Peyer's patch (tissue), 4 donors: ENCODE measurements at regions not wholly inside any gene's neighbourhood (a gene's known extent, or its start where the extent isn't known, plus 50 kb on each side); places are given as distances from the start of the nearest gene placed in this dataset.

Source experiments
- POLR2A ChIP-seq, 2 donors: fragments of 450-650 bp; IDR thresholded peaks; one replicate each; pipeline ENCODE4 v1.5.1; 2017; ENCODE audit warnings: antibody characterized with exemption in 2 of 2, mild to moderate bottlenecking in 2 of 2, moderate library complexity in 2 of 2
- TF ChIP-seq, protein P1 (sequence below), 6 experiments: fragments of 450-650 bp in 4 of 6; fragments of 200-600 bp in 2 of 6; sonication (generic) in 1 of 6; IDR thresholded peaks; one replicate each; pipeline ENCODE4 v1.5.1; 2017 to 2019; ENCODE audit warnings: antibody characterized with exemption in 6 of 6, mild to moderate bottlenecking in 3 of 6, moderate library complexity in 1 of 6

GRCh38 chr1:9451081-9451480 is 88.2 kb upstream of the SLC25A33 start:
- TF ChIP-seq POLR2A (IDR thresholded peaks at IDR 0.05) = no peak
- TF ChIP-seq, protein P1, sequence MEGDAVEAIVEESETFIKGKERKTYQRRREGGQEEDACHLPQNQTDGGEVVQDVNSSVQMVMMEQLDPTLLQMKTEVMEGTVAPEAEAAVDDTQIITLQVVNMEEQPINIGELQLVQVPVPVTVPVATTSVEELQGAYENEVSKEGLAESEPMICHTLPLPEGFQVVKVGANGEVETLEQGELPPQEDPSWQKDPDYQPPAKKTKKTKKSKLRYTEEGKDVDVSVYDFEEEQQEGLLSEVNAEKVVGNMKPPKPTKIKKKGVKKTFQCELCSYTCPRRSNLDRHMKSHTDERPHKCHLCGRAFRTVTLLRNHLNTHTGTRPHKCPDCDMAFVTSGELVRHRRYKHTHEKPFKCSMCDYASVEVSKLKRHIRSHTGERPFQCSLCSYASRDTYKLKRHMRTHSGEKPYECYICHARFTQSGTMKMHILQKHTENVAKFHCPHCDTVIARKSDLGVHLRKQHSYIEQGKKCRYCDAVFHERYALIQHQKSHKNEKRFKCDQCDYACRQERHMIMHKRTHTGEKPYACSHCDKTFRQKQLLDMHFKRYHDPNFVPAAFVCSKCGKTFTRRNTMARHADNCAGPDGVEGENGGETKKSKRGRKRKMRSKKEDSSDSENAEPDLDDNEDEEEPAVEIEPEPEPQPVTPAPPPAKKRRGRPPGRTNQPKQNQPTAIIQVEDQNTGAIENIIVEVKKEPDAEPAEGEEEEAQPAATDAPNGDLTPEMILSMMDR (IDR thresholded peaks at IDR 0.05) = no peak
